ENCODE measurements at regions not wholly inside any gene's neighbourhood (a gene's known extent, or its start where the extent isn't known, plus 50 kb on each side); places are given as distances from the start of the nearest gene placed in this dataset.

- H3K36me3 ChIP-seq (ENCODE audit: low read depth) = no peaks in the 10 kb centered on the region
- no peak overlapping the region for H3K4me3 ChIP-seq
- no peak for TF ChIP-seq CTCF (IDR thresholded peaks at IDR 0.05)
- DNase-seq (no peak), ATAC-seq (no peak)
- H3K4me1 ChIP-seq (ENCODE audit: low read depth) = no peaks in the 10 kb centered on the region
- intact Hi-C loops (cut with DNase I, micrococcal nuclease) = no loop called here
- H3K9me3 ChIP-seq = peaks cover 4% of the 10 kb centered on the region
Measured at GRCh38 chr18:76098674-76099411, 396.2 kb downstream of the ZNF516 start.

GRCh38 chr18:76081536-76081935, 413.5 kb downstream of the ZNF516 start:
- H3K36me3 ChIP-seq (ENCODE audit: low read depth) = no peaks in the 10 kb centered on the region
- H3K9me3 ChIP-seq = peaks cover 7% of the 10 kb centered on the region
- H3K4me3 ChIP-seq = no peak overlapping the region
- intact Hi-C loops (cut with DNase I, micrococcal nuclease) = no loop called here
- no peak for ATAC-seq
- no peaks in the 10 kb centered on the region for H3K4me1 ChIP-seq (ENCODE audit: low read depth)
- no peak for TF ChIP-seq CTCF (IDR thresholded peaks at IDR 0.05)
- DNase-seq = no peak

GRCh38 chr18:76080430-76080829, 414.6 kb downstream of the ZNF516 start:
- intact Hi-C loops (cut with DNase I, micrococcal nuclease) = no loop called here

GRCh38 chr18:76075777-76076176, 419.3 kb downstream of the ZNF516 start:
- DNase-seq (no peak), ATAC-seq (no peak)
- intact Hi-C loops (cut with DNase I, micrococcal nuclease) = no loop called here
- Histone ChIP-seq H3K4me3 (no peak overlapping the region), H3K36me3 (ENCODE audit: low read depth) (no peaks in the 10 kb centered on the region), H3K9me3 (peaks cover 8% of the 10 kb centered on the region), H3K4me1 (ENCODE audit: low read depth) (no peaks in the 10 kb centered on the region)
- TF ChIP-seq CTCF (IDR thresholded peaks at IDR 0.05) = no peak

More at GRCh38 chr18:76080430-76080829, 414.6 kb downstream of the ZNF516 start:
- ATAC-seq (no peak), DNase-seq (no peak)
- H3K4me1 ChIP-seq (ENCODE audit: low read depth) = no peaks in the 10 kb centered on the region
- no peak overlapping the region for H3K4me3 ChIP-seq
- H3K9me3 ChIP-seq = peaks cover 5% of the 10 kb centered on the region
- TF ChIP-seq CTCF (IDR thresholded peaks at IDR 0.05) = no peak
- no peaks in the 10 kb centered on the region for H3K36me3 ChIP-seq (ENCODE audit: low read depth)

GRCh38 chr18:76064998-76065397, 430.0 kb downstream of the ZNF516 start:
- Histone ChIP-seq H3K36me3 (ENCODE audit: low read depth) (no peaks in the 10 kb centered on the region), H3K4me3 (no peak overlapping the region), H3K4me1 (ENCODE audit: low read depth) (no peaks in the 10 kb centered on the region), H3K9me3 (no peaks in the 10 kb centered on the region)
- no peak for TF ChIP-seq CTCF (IDR thresholded peaks at IDR 0.05)
- intact Hi-C loops (cut with DNase I, micrococcal nuclease) = no loop called here
- DNase-seq (no peak), ATAC-seq (no peak)
